Retina (tissue), 1 donor: ENCODE measurements at regions not wholly inside any gene's neighbourhood (a gene's known extent, or its start where the extent isn't known, plus 50 kb on each side); places are given as distances from the start of the nearest gene placed in this dataset.
A peak's percentile ranks its signal among the peaks of the same experiment; 100 is the strongest.

Source experiments
- DNase-seq: peaks from one replicate; pipeline ENCODE4 v3.0.0-alpha.2; 2016

GRCh38 chr6:25013246-25013645 lies 77.5 kb upstream of the RIPOR2 start:
- no peak for DNase-seq

DNA sequence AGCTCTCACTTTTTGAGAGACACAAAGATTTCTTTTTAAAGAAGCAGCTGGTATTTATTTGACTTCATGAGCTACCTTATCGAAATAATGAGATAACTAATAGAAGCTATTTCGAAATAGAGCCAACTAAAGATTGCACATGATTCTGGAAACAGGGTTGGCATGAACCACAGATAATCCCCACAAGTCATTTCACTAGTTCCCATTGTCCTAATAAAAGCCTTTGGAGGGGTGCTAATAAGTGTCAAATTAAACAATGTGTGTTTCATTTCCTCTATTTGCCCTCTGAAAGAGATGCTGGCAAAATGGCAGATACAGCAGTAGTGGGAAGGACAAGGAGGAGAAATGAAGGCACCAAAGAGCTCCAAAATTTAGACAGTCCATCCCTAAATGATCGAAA lies 78.6 kb upstream of the RIPOR2 start:
- no peak for DNase-seq

DNA sequence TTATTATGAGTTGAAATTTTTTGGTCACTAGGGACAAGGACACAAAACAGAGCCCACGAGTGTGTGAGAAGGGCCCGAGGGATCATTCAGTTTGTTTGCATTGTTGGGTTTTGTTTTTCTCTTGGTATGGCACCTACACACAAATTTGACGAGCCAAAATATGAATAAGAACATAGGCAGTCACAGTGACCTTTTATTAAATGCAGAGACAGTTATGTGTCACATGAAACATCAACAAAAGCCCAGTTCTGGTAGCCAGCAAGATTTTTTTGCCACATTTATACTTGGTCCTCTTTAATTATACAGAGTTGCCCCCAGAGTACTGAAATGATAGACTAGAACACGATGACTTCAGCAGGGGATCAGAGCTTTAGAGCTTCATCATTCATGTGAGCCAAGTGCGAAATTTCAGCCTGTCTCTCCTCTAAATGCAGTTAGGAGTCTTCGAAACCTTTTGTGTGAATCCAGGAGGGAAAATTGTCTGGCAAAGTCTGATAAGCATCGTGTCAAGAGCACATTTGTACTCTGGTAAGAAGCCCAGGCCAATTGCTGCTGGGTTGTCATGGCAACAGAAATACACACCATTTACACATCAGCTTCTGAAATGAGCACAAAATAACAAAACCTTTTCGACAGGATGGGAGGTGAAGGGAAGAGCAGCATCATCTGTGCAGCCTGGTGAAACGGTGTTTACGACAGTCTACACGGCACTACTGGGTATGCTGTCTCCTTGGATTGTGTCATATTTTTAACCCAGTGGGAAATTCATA lies 79.2 kb upstream of the RIPOR2 start:
- DNase-seq: peak; percentile 48

- no peak for DNase-seq
Observed at GRCh38 chr6:25016014-25016720, 80.4 kb upstream of the RIPOR2 start.

GRCh38 chr6:25017486-25017885 lies 81.7 kb upstream of the RIPOR2 start:
- DNase-seq: no peak

- DNase-seq: peak; percentile 20
Observed at GRCh38 chr6:25017932-25018567, 82.3 kb upstream of the RIPOR2 start.

- DNase-seq: no peak
Observed at GRCh38 chr6:25018568-25018954, 82.8 kb upstream of the RIPOR2 start.

DNA sequence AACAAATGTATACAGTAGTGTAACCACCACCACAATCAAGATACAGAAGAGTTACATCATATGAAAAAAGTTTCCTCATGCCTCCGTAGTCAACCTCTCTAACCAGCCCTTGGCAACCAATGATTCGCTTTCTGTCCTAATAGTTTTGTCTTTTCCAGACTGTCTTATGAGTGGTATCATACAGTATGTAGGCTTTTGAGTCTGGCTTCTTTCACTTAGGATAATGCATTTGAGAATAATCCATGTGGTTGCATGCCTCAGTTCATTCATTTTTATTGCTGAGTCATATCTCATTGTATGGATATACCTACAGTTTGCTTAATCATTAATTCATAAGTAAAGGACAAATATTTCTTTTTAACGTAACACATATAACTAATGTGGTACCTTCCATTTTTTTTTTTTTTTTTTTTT lies 86.4 kb upstream of the RIPOR2 start:
- DNase-seq: no peak

- DNase-seq: no peak
Observed at GRCh38 chr6:25023781-25024180, 88.0 kb upstream of the RIPOR2 start.

DNA sequence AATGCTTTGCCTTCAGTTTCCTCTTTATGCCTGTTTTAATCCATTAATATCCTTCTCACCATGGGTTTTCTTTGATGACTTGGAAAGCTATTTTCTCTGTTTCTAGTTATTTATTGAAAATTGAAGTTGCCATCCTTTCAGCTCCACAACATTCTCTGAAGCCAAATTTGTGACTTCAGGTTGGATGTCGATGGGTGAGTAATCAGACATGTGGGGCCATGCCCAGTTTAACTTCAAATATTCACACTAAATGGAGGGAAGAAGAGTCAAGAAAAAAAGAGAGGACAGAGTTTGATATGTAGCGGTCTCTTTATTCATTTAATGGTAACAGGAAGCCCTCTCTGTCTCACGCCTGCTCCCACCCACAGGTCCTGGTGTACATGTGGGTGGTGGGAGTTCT lies 89.1 kb upstream of the RIPOR2 start:
- no peak for DNase-seq

DNA sequence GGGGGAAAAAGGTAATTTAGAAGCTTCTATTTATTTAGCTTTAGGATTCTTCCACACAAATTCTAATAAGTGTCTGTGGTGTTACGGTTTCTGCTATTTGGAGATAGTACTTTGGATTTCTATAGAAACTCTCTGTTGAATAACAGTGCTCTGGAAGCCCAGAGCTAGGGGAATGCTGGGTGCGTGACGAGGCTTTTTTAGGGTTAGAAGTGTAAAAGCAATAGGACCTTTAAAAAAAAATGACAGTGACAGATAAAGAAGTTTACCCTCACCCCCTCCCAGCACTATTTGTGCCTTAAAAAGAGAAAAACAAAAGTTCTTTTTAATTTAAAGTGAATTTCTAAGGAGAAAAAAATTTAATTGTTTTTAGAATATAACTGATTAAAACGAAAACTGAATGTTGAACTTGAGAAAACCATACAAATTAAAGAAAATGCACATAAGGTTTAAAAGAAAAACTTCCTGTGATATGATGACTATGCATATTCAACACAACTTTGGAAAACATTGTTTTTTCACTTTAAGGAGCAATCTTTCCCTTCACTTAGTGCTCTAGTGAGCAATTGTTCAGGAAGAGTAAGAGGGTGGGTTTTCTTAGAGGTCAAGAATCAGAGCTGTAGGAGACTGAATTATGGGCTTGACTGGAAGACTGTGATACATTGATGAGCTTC lies 89.6 kb upstream of the RIPOR2 start:
- DNase-seq: no peak

- DNase-seq: no peak
Observed at GRCh38 chr6:25025919-25026301, 90.2 kb upstream of the RIPOR2 start.

GRCh38 chr6:25026723-25027122 lies 91.0 kb upstream of the RIPOR2 start:
- no peak for DNase-seq

DNA sequence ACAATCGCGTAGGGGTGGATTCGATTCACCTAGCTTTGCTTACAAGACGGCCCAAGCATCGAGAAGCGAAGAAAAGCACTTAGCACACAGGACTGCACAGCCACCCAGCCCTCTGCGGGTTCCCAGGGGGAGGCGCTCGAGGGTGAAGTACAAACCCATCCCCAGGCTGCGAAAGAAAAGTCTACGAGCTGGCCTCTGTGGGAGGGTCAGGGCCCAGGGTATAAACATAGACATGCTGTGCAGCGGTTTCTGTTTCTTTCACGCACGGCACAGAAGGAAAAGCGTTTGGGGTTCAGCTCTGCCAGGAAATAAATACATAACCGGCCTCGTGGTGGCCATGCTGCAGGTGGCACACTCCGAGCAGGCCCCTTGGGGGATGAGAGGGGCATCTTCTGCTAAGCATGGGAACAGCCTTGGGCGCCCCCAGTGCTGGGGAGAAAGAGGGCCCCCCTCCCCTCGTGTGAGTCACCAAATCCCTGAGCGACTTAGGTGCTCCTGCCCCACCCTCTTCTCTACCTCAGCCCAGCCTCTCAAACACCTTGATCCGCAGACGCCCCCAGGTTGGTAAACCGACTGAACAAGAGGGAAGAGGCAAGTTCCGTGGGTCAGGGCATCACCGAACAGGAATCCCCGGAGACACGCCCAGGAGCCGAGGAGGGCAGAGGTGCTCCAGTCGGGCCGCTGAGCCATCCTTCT lies 91.6 kb upstream of the RIPOR2 start:
- no peak for DNase-seq

GRCh38 chr6:25028328-25028727 lies 92.6 kb upstream of the RIPOR2 start:
- DNase-seq: no peak

GRCh38 chr6:25032934-25033333 lies 97.2 kb upstream of the RIPOR2 start:
- DNase-seq: no peak

DNA sequence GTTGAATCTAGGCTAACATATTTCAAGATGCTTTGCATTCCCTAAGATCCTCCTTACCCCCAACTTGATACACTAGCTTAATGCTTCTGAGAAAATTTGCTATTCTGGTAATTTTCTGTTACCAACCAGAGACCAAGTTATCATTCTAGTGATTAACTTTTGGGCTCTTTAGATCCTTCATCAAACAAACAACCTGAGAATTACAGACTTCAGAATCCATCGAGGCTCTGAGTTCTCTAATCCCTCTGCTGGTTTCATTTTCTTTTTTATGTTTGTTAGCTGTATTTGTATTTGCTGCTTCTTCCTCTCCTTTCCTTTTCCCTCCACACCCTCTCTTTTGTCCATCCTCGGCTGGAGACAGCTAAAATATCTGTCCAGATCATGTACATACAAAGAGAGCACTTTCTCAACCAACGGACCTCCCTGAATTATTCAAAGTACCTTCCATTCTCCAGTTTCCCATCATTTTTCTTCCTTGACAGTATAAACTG lies 98.7 kb upstream of the RIPOR2 start:
- no peak for DNase-seq

DNA sequence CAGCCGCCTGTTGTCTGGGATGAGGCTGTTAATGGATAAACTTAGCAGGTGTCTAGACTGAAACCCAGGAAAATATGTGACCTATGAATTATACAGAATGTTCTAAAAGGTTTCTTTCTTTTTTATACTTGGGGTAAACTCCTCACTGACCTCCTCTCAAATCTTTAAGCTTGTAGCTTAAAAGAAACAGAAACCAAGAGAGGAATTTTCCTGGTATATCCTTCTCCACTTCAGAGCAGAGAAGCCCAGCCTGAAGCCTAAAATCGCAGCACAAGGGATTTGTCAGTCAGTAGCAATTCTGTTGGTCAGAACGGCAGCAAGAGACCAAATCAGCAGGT lies 99.4 kb upstream of the RIPOR2 start:
- no peak for DNase-seq

- no peak for DNase-seq
Observed at GRCh38 chr6:25035512-25036435, 100.0 kb upstream of the RIPOR2 start.

DNA sequence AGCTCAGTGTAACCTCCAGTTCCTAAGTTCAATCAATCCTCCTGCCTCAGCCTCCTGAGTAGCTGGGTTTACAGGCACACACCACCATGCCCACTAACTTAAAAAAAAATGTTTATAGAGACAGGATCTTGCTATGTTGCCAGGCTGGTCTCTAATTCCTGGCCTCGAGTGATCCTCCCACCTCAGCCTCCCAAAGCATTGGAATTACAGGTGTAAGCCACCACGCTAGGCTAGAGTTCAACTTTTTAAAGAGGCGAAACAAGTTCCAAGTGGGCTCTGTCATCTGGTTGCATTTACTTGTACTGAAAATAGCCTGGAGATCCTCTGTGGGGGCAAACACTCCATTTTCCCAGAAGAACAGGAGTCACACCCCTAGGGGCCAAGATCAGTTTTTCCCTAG lies 100.7 kb upstream of the RIPOR2 start:
- DNase-seq: no peak

GRCh38 chr6:25038300-25038699 lies 102.5 kb upstream of the RIPOR2 start:
- no peak for DNase-seq

GRCh38 chr6:25038999-25039398 lies 103.2 kb upstream of the RIPOR2 start:
- no peak for DNase-seq
